ENCODE measurements at regions not wholly inside any gene's neighbourhood (a gene's known extent, or its start where the extent isn't known, plus 50 kb on each side); places are given as distances from the start of the nearest gene placed in this dataset.

- no peak overlapping the region for H3K4me3 ChIP-seq
- no peaks in the 10 kb centered on the region for H3K27me3 ChIP-seq
- H3K4me1 ChIP-seq, result no peaks in the 10 kb centered on the region
- intact Hi-C loops (cut with DNase I), result no loop called here
- no peaks in the 10 kb centered on the region for H3K9me3 ChIP-seq
- TF ChIP-seq POLR2A (IDR thresholded peaks at IDR 0.05) (no peak), CTCF (IDR thresholded peaks at IDR 0.05) (no peak)
- 89% methylated on average over 3 of the region's 5 CpGs for WGBS (ENCODE audit: insufficient coverage, low coverage, low lambda C conversion rate, missing lambda C conversion rate)
- H3K36me3 ChIP-seq, result no peaks in the 10 kb centered on the region
- ATAC-seq (no peak), DNase-seq (no peak)
- H3K27ac ChIP-seq, result no peak overlapping the region
Measured at GRCh38 chr5:133750856-133751255, 138.5 kb upstream of the FSTL4 start.

DNA sequence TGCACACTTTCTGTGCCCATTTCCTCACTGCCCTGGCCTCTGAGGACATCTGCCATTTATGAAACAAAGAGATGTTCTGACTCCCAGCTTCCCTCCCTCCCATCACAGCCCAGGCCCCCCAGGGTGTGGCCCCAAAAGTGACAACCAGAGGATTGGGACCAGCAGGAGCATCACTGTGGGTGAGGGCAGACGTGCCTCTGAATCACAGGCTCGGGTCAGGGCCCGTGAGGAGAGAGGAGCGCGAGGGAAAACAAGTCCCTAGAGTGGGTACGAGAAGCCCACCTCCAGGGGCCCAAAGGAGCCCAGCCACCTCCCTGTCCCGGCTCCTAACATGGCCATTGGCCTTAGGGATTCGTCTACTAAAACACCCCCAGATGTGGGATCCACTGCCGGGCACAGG, 138.0 kb upstream of the FSTL4 start:
- TF ChIP-seq CTCF (IDR thresholded peaks at IDR 0.05), result no peak
- no peak for TF ChIP-seq POLR2A (IDR thresholded peaks at IDR 0.05)
- intact Hi-C loops (cut with DNase I), result no loop called here
- Histone ChIP-seq H3K36me3 (no peaks in the 10 kb centered on the region), H3K27me3 (no peaks in the 10 kb centered on the region), H3K4me3 (no peak overlapping the region), H3K9me3 (no peaks in the 10 kb centered on the region), H3K4me1 (no peaks in the 10 kb centered on the region), H3K27ac (no peak overlapping the region)
- ATAC-seq (no peak), DNase-seq (no peak)
- WGBS (ENCODE audit: insufficient coverage, low coverage, low lambda C conversion rate, missing lambda C conversion rate), result 92% methylated on average over 6 of the region's 9 CpGs

DNA sequence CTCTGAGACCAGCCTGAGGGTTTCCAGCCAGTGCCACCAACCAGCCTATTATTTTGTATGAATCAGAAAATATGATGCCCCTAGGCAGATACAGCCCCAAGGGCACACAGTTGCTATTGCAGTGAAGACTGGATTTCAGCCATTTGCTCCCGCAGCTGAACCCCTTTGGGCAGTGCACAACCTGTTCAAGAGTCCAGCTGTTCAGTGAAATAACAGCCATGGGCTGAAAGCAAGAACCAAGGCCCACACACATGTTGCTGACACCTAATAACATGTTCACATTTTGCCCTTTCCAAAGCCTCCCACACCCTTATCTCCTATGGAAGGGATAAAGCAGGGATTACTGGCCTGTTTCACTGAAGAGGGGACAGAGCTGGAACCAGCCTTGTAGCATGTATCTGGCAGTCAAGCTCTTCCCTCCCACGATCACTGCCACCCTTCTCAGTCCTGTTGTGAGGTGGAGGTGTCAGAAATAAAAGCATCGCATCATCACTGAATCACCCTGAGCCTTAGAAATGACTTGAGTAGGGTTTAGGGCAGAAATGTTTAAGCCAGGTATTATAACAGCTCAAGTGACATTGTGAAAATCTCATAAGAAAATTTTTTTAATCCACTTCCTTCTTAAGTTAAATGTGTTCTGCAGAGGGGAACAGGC, 137.1 kb upstream of the FSTL4 start:
- DNase-seq, result no peak
- no peaks in the 10 kb centered on the region for H3K36me3 ChIP-seq
- no peaks in the 10 kb centered on the region for H3K4me1 ChIP-seq
- no peak for ATAC-seq
- intact Hi-C loops (cut with DNase I), result no loop called here
- H3K27ac ChIP-seq, result no peak overlapping the region
- no peaks in the 10 kb centered on the region for H3K27me3 ChIP-seq
- 77% methylated on average over 3 of the region's 3 CpGs for WGBS (ENCODE audit: insufficient coverage, low coverage, low lambda C conversion rate, missing lambda C conversion rate)
- H3K9me3 ChIP-seq, result no peaks in the 10 kb centered on the region
- no peak overlapping the region for H3K4me3 ChIP-seq
- TF ChIP-seq CTCF (IDR thresholded peaks at IDR 0.05), result no peak
- TF ChIP-seq POLR2A (IDR thresholded peaks at IDR 0.05), result no peak

- no peaks in the 10 kb centered on the region for H3K36me3 ChIP-seq
- no peaks in the 10 kb centered on the region for H3K9me3 ChIP-seq
- ATAC-seq, result no peak
- TF ChIP-seq CTCF (IDR thresholded peaks at IDR 0.05) (no peak), POLR2A (IDR thresholded peaks at IDR 0.05) (no peak)
- 40% methylated on average over 1 of the region's 4 CpGs for WGBS (ENCODE audit: insufficient coverage, low coverage, low lambda C conversion rate, missing lambda C conversion rate)
- H3K4me3 ChIP-seq, result no peak overlapping the region
- no peak overlapping the region for H3K27ac ChIP-seq
- intact Hi-C loops (cut with DNase I), result no loop called here
- no peaks in the 10 kb centered on the region for H3K27me3 ChIP-seq
- no peaks in the 10 kb centered on the region for H3K4me1 ChIP-seq
- no peak for DNase-seq
Measured at GRCh38 chr5:133746834-133747233, 134.5 kb upstream of the FSTL4 start.

DNA sequence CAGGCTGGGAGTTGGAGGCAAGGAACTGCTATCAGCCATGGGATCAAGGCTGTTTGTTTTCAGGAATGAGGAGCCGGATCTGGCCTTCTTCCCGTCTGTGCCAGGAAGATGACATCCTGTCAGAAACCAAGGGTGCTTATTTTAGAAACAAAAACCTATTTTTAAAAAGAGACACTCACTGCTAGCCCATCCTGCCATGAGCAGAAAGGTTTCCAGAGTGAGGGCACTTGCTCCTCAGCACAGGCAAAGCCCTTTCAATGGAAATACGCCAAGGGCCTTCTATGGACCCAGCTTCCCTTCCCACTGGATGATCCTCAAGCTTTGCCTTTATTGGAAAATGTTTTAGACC, 132.6 kb upstream of the FSTL4 start:
- Histone ChIP-seq H3K4me3 (no peak overlapping the region), H3K27me3 (no peaks in the 10 kb centered on the region), H3K36me3 (no peaks in the 10 kb centered on the region), H3K4me1 (no peaks in the 10 kb centered on the region), H3K9me3 (no peaks in the 10 kb centered on the region), H3K27ac (no peak overlapping the region)
- DNase-seq, result no peak
- 52% methylated on average over 3 of the region's 3 CpGs for WGBS (ENCODE audit: insufficient coverage, low coverage, low lambda C conversion rate, missing lambda C conversion rate)
- TF ChIP-seq POLR2A (IDR thresholded peaks at IDR 0.05) (no peak), CTCF (IDR thresholded peaks at IDR 0.05) (no peak)
- intact Hi-C loops (cut with DNase I), result no loop called here
- ATAC-seq, result no peak

Data from right lobe of liver (tissue), 6 donors.